ENCODE measurements at regions not wholly inside any gene's neighbourhood (a gene's known extent, or its start where the extent isn't known, plus 50 kb on each side); places are given as distances from the start of the nearest gene placed in this dataset.

- TF ChIP-seq CTCF (IDR thresholded peaks at IDR 0.05; ENCODE audit: extremely low read depth, insufficient read depth, missing control alignments) = no peak
- in situ Hi-C loops (cut with MboI; ENCODE audit: low pct_unique_long_range_greater_than_20kb, low sequenced_read_pairs, unreplicated experiment) = no loop called here
- no peak for DNase-seq (ENCODE audit: low spot score)
These were observed 662.1 kb upstream of the DIPK2B start for GRCh38 chrX:45862801-45863200.

GRCh38 chrX:45860450-45860849 lies 659.8 kb upstream of the DIPK2B start:
- in situ Hi-C loops (cut with MboI; ENCODE audit: low pct_unique_long_range_greater_than_20kb, low sequenced_read_pairs, unreplicated experiment) = no loop called here
- TF ChIP-seq CTCF (IDR thresholded peaks at IDR 0.05; ENCODE audit: extremely low read depth, insufficient read depth, missing control alignments) = no peak
- DNase-seq (ENCODE audit: low spot score) = no peak

GRCh38 chrX:45859407-45859806 lies 658.7 kb upstream of the DIPK2B start:
- no peak for DNase-seq (ENCODE audit: low spot score)
- in situ Hi-C loops (cut with MboI; ENCODE audit: low pct_unique_long_range_greater_than_20kb, low sequenced_read_pairs, unreplicated experiment) = no loop called here
- no peak for TF ChIP-seq CTCF (IDR thresholded peaks at IDR 0.05; ENCODE audit: extremely low read depth, insufficient read depth, missing control alignments)

GRCh38 chrX:45852884-45853283 lies 652.2 kb upstream of the DIPK2B start:
- no peak for DNase-seq (ENCODE audit: low spot score)
- in situ Hi-C loops (cut with MboI; ENCODE audit: low pct_unique_long_range_greater_than_20kb, low sequenced_read_pairs, unreplicated experiment) = no loop called here
- no peak for TF ChIP-seq CTCF (IDR thresholded peaks at IDR 0.05; ENCODE audit: extremely low read depth, insufficient read depth, missing control alignments)

- in situ Hi-C loops (cut with MboI; ENCODE audit: low pct_unique_long_range_greater_than_20kb, low sequenced_read_pairs, unreplicated experiment) = no loop called here
- no peak for TF ChIP-seq CTCF (IDR thresholded peaks at IDR 0.05; ENCODE audit: extremely low read depth, insufficient read depth, missing control alignments)
- DNase-seq (ENCODE audit: low spot score) = peak; percentile 19
These were observed 650.8 kb upstream of the DIPK2B start for GRCh38 chrX:45851434-45851991.

GRCh38 chrX:45850775-45851433 lies 650.2 kb upstream of the DIPK2B start:
- no peak for TF ChIP-seq CTCF (IDR thresholded peaks at IDR 0.05; ENCODE audit: extremely low read depth, insufficient read depth, missing control alignments)
- peak; percentile 14 for DNase-seq (ENCODE audit: low spot score)
- in situ Hi-C loops (cut with MboI; ENCODE audit: low pct_unique_long_range_greater_than_20kb, low sequenced_read_pairs, unreplicated experiment) = no loop called here
